ENCODE measurements at regions not wholly inside any gene's neighbourhood (a gene's known extent, or its start where the extent isn't known, plus 50 kb on each side); places are given as distances from the start of the nearest gene placed in this dataset.

- TF ChIP-seq, protein P1, sequence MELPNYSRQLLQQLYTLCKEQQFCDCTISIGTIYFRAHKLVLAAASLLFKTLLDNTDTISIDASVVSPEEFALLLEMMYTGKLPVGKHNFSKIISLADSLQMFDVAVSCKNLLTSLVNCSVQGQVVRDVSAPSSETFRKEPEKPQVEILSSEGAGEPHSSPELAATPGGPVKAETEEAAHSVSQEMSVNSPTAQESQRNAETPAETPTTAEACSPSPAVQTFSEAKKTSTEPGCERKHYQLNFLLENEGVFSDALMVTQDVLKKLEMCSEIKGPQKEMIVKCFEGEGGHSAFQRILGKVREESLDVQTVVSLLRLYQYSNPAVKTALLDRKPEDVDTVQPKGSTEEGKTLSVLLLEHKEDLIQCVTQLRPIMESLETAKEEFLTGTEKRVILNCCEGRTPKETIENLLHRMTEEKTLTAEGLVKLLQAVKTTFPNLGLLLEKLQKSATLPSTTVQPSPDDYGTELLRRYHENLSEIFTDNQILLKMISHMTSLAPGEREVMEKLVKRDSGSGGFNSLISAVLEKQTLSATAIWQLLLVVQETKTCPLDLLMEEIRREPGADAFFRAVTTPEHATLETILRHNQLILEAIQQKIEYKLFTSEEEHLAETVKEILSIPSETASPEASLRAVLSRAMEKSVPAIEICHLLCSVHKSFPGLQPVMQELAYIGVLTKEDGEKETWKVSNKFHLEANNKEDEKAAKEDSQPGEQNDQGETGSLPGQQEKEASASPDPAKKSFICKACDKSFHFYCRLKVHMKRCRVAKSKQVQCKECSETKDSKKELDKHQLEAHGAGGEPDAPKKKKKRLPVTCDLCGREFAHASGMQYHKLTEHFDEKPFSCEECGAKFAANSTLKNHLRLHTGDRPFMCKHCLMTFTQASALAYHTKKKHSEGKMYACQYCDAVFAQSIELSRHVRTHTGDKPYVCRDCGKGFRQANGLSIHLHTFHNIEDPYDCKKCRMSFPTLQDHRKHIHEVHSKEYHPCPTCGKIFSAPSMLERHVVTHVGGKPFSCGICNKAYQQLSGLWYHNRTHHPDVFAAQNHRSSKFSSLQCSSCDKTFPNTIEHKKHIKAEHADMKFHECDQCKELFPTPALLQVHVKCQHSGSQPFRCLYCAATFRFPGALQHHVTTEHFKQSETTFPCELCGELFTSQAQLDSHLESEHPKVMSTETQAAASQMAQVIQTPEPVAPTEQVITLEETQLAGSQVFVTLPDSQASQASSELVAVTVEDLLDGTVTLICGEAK (IDR thresholded peaks at IDR 0.05; ENCODE audit: borderline replicate concordance): no peak
- no peak for TF ChIP-seq SKIL (IDR thresholded peaks at IDR 0.05; ENCODE audit: low read depth, poor library complexity, severe bottlenecking)
- TF ChIP-seq, protein P2, sequence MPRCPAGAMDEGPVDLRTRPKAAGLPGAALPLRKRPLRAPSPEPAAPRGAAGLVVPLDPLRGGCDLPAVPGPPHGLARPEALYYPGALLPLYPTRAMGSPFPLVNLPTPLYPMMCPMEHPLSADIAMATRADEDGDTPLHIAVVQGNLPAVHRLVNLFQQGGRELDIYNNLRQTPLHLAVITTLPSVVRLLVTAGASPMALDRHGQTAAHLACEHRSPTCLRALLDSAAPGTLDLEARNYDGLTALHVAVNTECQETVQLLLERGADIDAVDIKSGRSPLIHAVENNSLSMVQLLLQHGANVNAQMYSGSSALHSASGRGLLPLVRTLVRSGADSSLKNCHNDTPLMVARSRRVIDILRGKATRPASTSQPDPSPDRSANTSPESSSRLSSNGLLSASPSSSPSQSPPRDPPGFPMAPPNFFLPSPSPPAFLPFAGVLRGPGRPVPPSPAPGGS (IDR thresholded peaks at IDR 0.05; ENCODE audit: borderline replicate concordance, insufficient read depth, low read depth, low read length, poor library complexity, severe bottlenecking): no peak
Observed at GRCh38 chr3:69490235-69490634, 104.3 kb upstream of the FRMD4B start (continued).

DNA sequence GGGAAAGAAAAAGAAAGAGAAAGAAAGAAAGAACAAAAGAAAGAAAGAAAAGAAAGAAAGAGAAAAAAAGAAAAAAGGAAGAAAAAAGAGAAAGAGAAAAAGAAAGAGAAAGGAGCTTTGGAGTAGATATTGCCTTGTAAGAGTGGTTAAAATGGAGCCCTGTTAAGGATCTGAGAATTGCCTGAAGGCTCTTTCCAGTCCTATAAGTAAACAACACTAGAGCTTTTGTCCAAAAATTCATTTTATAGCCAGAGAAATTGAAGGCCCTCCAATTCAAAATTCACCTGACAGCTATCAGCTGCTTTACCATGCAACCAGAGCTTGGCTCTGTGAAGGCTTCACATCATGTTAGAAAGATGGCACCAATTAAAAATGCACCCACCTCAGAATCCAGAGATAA is 102.1 kb upstream of the FRMD4B start:
- H3K4me3 ChIP-seq: no peak overlapping the region
- no peak overlapping the region for H3K4me2 ChIP-seq (ENCODE audit: control insufficient read depth, insufficient read depth)
- no peak overlapping the region for H3K27ac ChIP-seq (ENCODE audit: control insufficient read depth, insufficient read depth)
- H3K36me3 ChIP-seq (ENCODE audit: control insufficient read depth in 2 of 2, insufficient read depth in 2 of 2, low read length in 1 of 2): no peaks in the 10 kb centered on the region
- POLR2A ChIA-PET: no interaction called here
- no peaks in the 10 kb centered on the region for H4K20me1 ChIP-seq (ENCODE audit: control insufficient read depth, insufficient read depth)
- ATAC-seq (no peak), DNase-seq (ENCODE audit: low read depth, low spot score) (no peak), FAIRE-seq (no peak)
- no peak overlapping the region for H2AFZ ChIP-seq (ENCODE audit: control insufficient read depth, low read depth, low read length)
- H3K79me2 ChIP-seq (ENCODE audit: control insufficient read depth, insufficient read depth, low read length): no peaks in the 10 kb centered on the region
- CTCF ChIA-PET: interaction anchor here (1.0 to 1.1 kb wide), 2 partner anchors 8 to 63 kb away, joined by 3 read pairs; no protein-coding TSS in a partner anchor
- H3K9ac ChIP-seq (ENCODE audit: control insufficient read depth, insufficient read depth, low read length): no peak overlapping the region
- TF ChIP-seq YY1 (IDR thresholded peaks at IDR 0.05; ENCODE audit: low read depth, low read length) (no peak), IRF4 (IDR thresholded peaks at IDR 0.05; ENCODE audit: low read depth, low read length) (no peak), POLR2AphosphoS2 (IDR thresholded peaks at IDR 0.05; ENCODE audit: low read depth, low read length) (no peak), TARDBP (IDR thresholded peaks at IDR 0.05; ENCODE audit: borderline replicate concordance) (no peak), CTCF (IDR thresholded peaks at IDR 0.05 in 2 of 3, conservative IDR thresholded peaks at IDR 0.05 in 1 of 3; ENCODE audit: control insufficient read depth in 2 of 3, extremely low read depth in 1 of 3, insufficient read depth in 1 of 3, low read depth in 3 of 3, low read length in 3 of 3) (no peak), MEF2A (IDR thresholded peaks at IDR 0.05; ENCODE audit: insufficient read depth, low read depth, low read length) (no peak)
- TF ChIP-seq, protein P3, sequence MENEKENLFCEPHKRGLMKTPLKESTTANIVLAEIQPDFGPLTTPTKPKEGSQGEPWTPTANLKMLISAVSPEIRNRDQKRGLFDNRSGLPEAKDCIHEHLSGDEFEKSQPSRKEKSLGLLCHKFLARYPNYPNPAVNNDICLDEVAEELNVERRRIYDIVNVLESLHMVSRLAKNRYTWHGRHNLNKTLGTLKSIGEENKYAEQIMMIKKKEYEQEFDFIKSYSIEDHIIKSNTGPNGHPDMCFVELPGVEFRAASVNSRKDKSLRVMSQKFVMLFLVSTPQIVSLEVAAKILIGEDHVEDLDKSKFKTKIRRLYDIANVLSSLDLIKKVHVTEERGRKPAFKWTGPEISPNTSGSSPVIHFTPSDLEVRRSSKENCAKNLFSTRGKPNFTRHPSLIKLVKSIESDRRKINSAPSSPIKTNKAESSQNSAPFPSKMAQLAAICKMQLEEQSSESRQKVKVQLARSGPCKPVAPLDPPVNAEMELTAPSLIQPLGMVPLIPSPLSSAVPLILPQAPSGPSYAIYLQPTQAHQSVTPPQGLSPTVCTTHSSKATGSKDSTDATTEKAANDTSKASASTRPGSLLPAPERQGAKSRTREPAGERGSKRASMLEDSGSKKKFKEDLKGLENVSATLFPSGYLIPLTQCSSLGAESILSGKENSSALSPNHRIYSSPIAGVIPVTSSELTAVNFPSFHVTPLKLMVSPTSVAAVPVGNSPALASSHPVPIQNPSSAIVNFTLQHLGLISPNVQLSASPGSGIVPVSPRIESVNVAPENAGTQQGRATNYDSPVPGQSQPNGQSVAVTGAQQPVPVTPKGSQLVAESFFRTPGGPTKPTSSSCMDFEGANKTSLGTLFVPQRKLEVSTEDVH (IDR thresholded peaks at IDR 0.05; ENCODE audit: low read depth, partially characterized antibody): no peak
- no peaks in the 10 kb centered on the region for H3K4me1 ChIP-seq (ENCODE audit: control insufficient read depth, insufficient read depth, low read length)
- no peaks in the 10 kb centered on the region for H3K27me3 ChIP-seq (replicated peaks in 1 of 2; ENCODE audit: control insufficient read depth in 2 of 2, insufficient read depth in 2 of 2, low read length in 1 of 2)
- SMC1A ChIA-PET (ENCODE audit: uncharacterized antibody, unreplicated experiment): no interaction called here
- no peaks in the 10 kb centered on the region for H3K9me3 ChIP-seq (replicated peaks; ENCODE audit: control insufficient read depth, insufficient read depth, low read length)
- RAD21 ChIA-PET (ENCODE audit: unreplicated experiment): no interaction called here
- in situ Hi-C loops (cut with MboI): no loop called here
- intact Hi-C loops (cut with micrococcal nuclease; ENCODE audit: unreplicated experiment): no loop called here
- no TSS peak for BruUV-seq (replicated peaks)
